K562 (cell line): ENCODE measurements at regions not wholly inside any gene's neighbourhood (a gene's known extent, or its start where the extent isn't known, plus 50 kb on each side); places are given as distances from the start of the nearest gene placed in this dataset.

Experiments used
- EP300 ChIP-seq: IDR thresholded peaks from 2 replicates; pipeline ENCODE4 v1.6.1; 2012; ENCODE audit warnings: low read length, improper control_type of control experiment
- GTF2A2 ChIP-seq: IDR thresholded peaks from 2 replicates; pipeline ENCODE4 v1.6.1; 2016; ENCODE audit warnings: mild to moderate bottlenecking, missing genetic modification characterization, missing compliant biosample characterization
- SMAD1 ChIP-seq: fragments of 150-350 bp; IDR thresholded peaks from 2 replicates; pipeline ENCODE4 v1.6.1; 2014; ENCODE audit warnings: low read length, low read depth; ENCODE audit not compliant: partially characterized antibody
- SMARCE1 ChIP-seq: fragments of 450-650 bp; IDR thresholded peaks from 2 replicates; pipeline ENCODE4 v1.7.1; 2016; ENCODE audit warnings: mild to moderate bottlenecking
- TCF7 ChIP-seq: sonication (generic); IDR thresholded peaks from 2 replicates; pipeline ENCODE4 v1.6.1; 2016; ENCODE audit warnings: antibody characterized with exemption, borderline replicate concordance
- TF ChIP-seq, protein P1 (sequence below): IDR thresholded peaks from 3 replicates; pipeline ENCODE4 v1.6.1; 2011; ENCODE audit warnings: borderline replicate concordance, mild to moderate bottlenecking, moderate library complexity; ENCODE audit not compliant: insufficient read length; ENCODE audit errors: extremely low read depth

DNA sequence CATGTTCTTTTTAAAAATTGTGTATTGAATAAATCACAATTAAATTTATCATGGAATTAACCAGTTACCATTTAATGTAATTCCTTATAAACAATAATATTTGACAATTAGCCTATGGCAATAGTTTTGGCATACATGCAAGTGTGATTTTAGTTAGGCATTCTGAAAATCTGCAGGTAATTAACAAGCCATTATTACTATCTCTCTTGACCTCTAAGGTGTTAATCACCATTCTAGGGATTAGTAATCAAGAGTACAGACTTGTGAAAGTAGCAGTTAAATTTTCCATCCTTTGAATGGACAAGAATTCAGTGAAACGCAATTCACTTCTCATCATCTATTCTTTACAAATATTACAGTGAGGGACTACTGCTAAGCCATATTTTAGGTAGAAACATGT, 127.7 kb upstream of the CHST9 start:
- no peak for TF ChIP-seq SMAD1
- TF ChIP-seq EP300: no peak
- no peak for TF ChIP-seq SMARCE1
- TF ChIP-seq TCF7: no peak
- no peak for TF ChIP-seq GTF2A2 (tag)
- TF ChIP-seq, protein P1, sequence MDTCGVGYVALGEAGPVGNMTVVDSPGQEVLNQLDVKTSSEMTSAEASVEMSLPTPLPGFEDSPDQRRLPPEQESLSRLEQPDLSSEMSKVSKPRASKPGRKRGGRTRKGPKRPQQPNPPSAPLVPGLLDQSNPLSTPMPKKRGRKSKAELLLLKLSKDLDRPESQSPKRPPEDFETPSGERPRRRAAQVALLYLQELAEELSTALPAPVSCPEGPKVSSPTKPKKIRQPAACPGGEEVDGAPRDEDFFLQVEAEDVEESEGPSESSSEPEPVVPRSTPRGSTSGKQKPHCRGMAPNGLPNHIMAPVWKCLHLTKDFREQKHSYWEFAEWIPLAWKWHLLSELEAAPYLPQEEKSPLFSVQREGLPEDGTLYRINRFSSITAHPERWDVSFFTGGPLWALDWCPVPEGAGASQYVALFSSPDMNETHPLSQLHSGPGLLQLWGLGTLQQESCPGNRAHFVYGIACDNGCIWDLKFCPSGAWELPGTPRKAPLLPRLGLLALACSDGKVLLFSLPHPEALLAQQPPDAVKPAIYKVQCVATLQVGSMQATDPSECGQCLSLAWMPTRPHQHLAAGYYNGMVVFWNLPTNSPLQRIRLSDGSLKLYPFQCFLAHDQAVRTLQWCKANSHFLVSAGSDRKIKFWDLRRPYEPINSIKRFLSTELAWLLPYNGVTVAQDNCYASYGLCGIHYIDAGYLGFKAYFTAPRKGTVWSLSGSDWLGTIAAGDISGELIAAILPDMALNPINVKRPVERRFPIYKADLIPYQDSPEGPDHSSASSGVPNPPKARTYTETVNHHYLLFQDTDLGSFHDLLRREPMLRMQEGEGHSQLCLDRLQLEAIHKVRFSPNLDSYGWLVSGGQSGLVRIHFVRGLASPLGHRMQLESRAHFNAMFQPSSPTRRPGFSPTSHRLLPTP: no peak
